NB4 (cell line): ENCODE measurements at regions not wholly inside any gene's neighbourhood (a gene's known extent, or its start where the extent isn't known, plus 50 kb on each side); places are given as distances from the start of the nearest gene placed in this dataset.

Experiments used
- DNase-seq: peaks from one replicate; pipeline ENCODE4 v3.0.0; 2010; ENCODE audit warnings: low read depth
- H3K4me3 ChIP-seq: one replicate; pipeline ENCODE4 v1.5.1; 2011; ENCODE audit warnings: mild to moderate bottlenecking, low read depth, low read length, moderate library complexity
- CTCF ChIP-seq: IDR thresholded peaks from one replicate; pipeline ENCODE4 v1.5.1; 2012; ENCODE audit warnings: low read depth, low read length
- MAX ChIP-seq: IDR thresholded peaks from 2 replicates; pipeline ENCODE4 v1.6.1; 2011; ENCODE audit warnings: low read depth, low read length
- MYC ChIP-seq: IDR thresholded peaks from 2 replicates; pipeline ENCODE4 v1.6.1; 2011; ENCODE audit warnings: low read depth, low read length
- POLR2A ChIP-seq: IDR thresholded peaks from 2 replicates; pipeline ENCODE4 v1.6.1; 2011; ENCODE audit warnings: mild to moderate bottlenecking; ENCODE audit not compliant: insufficient read length; ENCODE audit errors: extremely low read depth

- no peak overlapping the region for H3K4me3 ChIP-seq
- no peak for TF ChIP-seq POLR2A
- no peak for TF ChIP-seq CTCF
- TF ChIP-seq MAX = no peak
- no peak for TF ChIP-seq MYC
- no peak for DNase-seq
Measured at GRCh38 chr2:66794070-66794469, 359.1 kb downstream of the MEIS1 start.

- no peak for DNase-seq
- TF ChIP-seq MYC (no peak), POLR2A (no peak), MAX (no peak), CTCF (no peak)
Measured at GRCh38 chr2:66794551-66794950, 359.6 kb downstream of the MEIS1 start.

GRCh38 chr2:66802877-66803276 lies 368.0 kb downstream of the MEIS1 start:
- no peak for TF ChIP-seq CTCF
- TF ChIP-seq MYC = no peak
- no peak for TF ChIP-seq POLR2A
- no peak for TF ChIP-seq MAX
- no peak overlapping the region for H3K4me3 ChIP-seq
- DNase-seq = no peak

More at GRCh38 chr2:66794551-66794950, 359.6 kb downstream of the MEIS1 start:
- no peak overlapping the region for H3K4me3 ChIP-seq

- no peak for DNase-seq
- TF ChIP-seq MAX (no peak), CTCF (no peak), POLR2A (no peak)
- H3K4me3 ChIP-seq = no peak overlapping the region
Measured at GRCh38 chr2:66803726-66804125, 368.8 kb downstream of the MEIS1 start.

GRCh38 chr2:66805016-66805865 lies 370.3 kb downstream of the MEIS1 start:
- TF ChIP-seq CTCF = no peak
- TF ChIP-seq MYC = no peak
- TF ChIP-seq POLR2A = no peak
- TF ChIP-seq MAX = no peak
- no peak overlapping the region for H3K4me3 ChIP-seq
- no peak for DNase-seq

GRCh38 chr2:66805968-66806367 lies 371.0 kb downstream of the MEIS1 start:
- H3K4me3 ChIP-seq = no peak overlapping the region
- DNase-seq = no peak
- TF ChIP-seq POLR2A = no peak
- no peak for TF ChIP-seq MYC
- TF ChIP-seq MAX = no peak
- no peak for TF ChIP-seq CTCF
